B cell (primary cell): ENCODE measurements at regions not wholly inside any gene's neighbourhood (a gene's known extent, or its start where the extent isn't known, plus 50 kb on each side); places are given as distances from the start of the nearest gene placed in this dataset.

ENCODE experiments used
- ATAC-seq: fragments of 200-7000 bp; cut with Tn5 transposase; one replicate; pipeline ENCODE4 v1.10.0; 2021; ENCODE audit warnings: low read depth, mild to moderate bottlenecking, moderate number of reproducible peaks, moderate library complexity
- CTCF ChIA-PET: fragments of 350-600 bp; sonication (Branson Sonifier 250); formaldehyde crosslinking; loops from one replicate; lab custom pipeline; 2021; ENCODE audit warnings: antibody characterized with exemption, inconsistent platforms; lab: Charles Lee
- POLR2A ChIA-PET: fragments of 350-600 bp; sonication (Branson Sonifier 250); formaldehyde crosslinking; loops from one replicate; lab custom pipeline; 2021; ENCODE audit warnings: antibody characterized with exemption; lab: Charles Lee
- DNase-seq: peaks from one replicate; pipeline ENCODE4 v3.0.0; 2013
- H2AFZ ChIP-seq: 2 replicates; pipeline ENCODE4 v1.6.1; 2012; ENCODE audit warnings: mild to moderate bottlenecking, low read depth, low read length; ENCODE audit not compliant: insufficient read depth, poor library complexity, severe bottlenecking
- H3K27ac ChIP-seq, 2 donors: 1 replicate in 1 of 2; 2 replicates in 1 of 2; pipeline ENCODE4 v1.5.1; 2012 to 2013; ENCODE audit warnings: low read length in 2 of 2, mild to moderate bottlenecking in 2 of 2, moderate library complexity in 1 of 2
- H3K27me3 ChIP-seq, 4 experiments: fragments of 200-600 bp in 1 of 4; sonication (generic) in 1 of 4; replicated peaks in 1 of 4; 1 replicate in 2 of 4; 2 replicates in 2 of 4; pipeline versions ENCODE4 v1.6.1 to v1.7.0; 2013 to 2016; ENCODE audit warnings: low read length in 3 of 4, mild to moderate bottlenecking in 2 of 4, mixed read lengths in 1 of 4, moderate library complexity in 1 of 4; ENCODE audit not compliant: insufficient read depth in 4 of 4, control insufficient read depth in 3 of 4; ENCODE audit errors: control extremely low read depth in 1 of 4
- H3K36me3 ChIP-seq, 2 experiments: replicated peaks in 1 of 2; 1 replicate in 1 of 2; 2 replicates in 1 of 2; pipeline versions ENCODE4 v1.6.1 to v1.7.1; 2013; ENCODE audit warnings: low read length in 1 of 2; ENCODE audit not compliant: insufficient read depth in 2 of 2, control insufficient read depth in 1 of 2; ENCODE audit errors: control extremely low read depth in 1 of 2, extremely low read depth in 1 of 2
- H3K4me1 ChIP-seq, 2 donors: fragments of 200-600 bp in 1 of 2; sonication (generic) in 1 of 2; 1 replicate in 1 of 2; 2 replicates in 1 of 2; pipeline versions ENCODE4 v1.5.1 to v1.6.1; 2013 to 2017; ENCODE audit warnings: low read length in 2 of 2; ENCODE audit not compliant: control insufficient read depth in 2 of 2, insufficient read depth in 2 of 2
- H3K4me2 ChIP-seq: replicated peaks from 2 replicates; pipeline ENCODE3; 2012; ENCODE audit warnings: mild to moderate bottlenecking, low read depth, low read length; ENCODE audit not compliant: poor library complexity, severe bottlenecking
- H3K4me3 ChIP-seq, 5 experiments: fragments of 200-600 bp in 1 of 5; sonication (generic) in 1 of 5; 1 replicate in 3 of 5; 2 replicates in 2 of 5; pipeline versions ENCODE4 v1.5.1 to v1.7.0; 2011 to 2016; ENCODE audit warnings: low read length in 4 of 5, mild to moderate bottlenecking in 4 of 5, low read depth in 2 of 5, control low read depth in 1 of 5, moderate library complexity in 1 of 5; ENCODE audit not compliant: insufficient read depth in 1 of 5; ENCODE audit errors: control extremely low read depth in 1 of 5, extremely low read depth in 1 of 5
- H3K79me2 ChIP-seq: fragments of 200-600 bp; sonication (generic); one replicate; pipeline ENCODE4 v1.6.0; 2016; ENCODE audit warnings: low read length; ENCODE audit not compliant: control insufficient read depth, insufficient read depth
- H3K9ac ChIP-seq: fragments of 200-600 bp; sonication (generic); 2 replicates; pipeline ENCODE4 v1.6.1; 2017; ENCODE audit warnings: mild to moderate bottlenecking, low read length, moderate library complexity
- H3K9me3 ChIP-seq, 3 donors: one replicate each; pipeline versions ENCODE4 v1.6.1 to v1.7.1; 2013; ENCODE audit warnings: low read length in 2 of 3; ENCODE audit not compliant: control insufficient read depth in 2 of 3, insufficient read depth in 1 of 3; ENCODE audit errors: control extremely low read depth in 1 of 3
- H4K20me1 ChIP-seq: 2 replicates; pipeline ENCODE4 v1.6.0; 2012; ENCODE audit warnings: mild to moderate bottlenecking, low read length; ENCODE audit not compliant: insufficient read depth, control insufficient read depth, poor library complexity, severe bottlenecking
- H3K27ac Mint-ChIP-seq: one replicate; pipeline ENCODE4 v1.8.0; 2021; ENCODE audit warnings: mixed read lengths
- H3K27me3 Mint-ChIP-seq: one replicate; pipeline ENCODE4 v1.8.0; 2021; ENCODE audit warnings: mixed read lengths
- H3K4me1 Mint-ChIP-seq: one replicate; pipeline ENCODE4 v1.8.0; 2021; ENCODE audit warnings: mixed read lengths
- H3K4me3 Mint-ChIP-seq: one replicate; pipeline ENCODE4 v1.8.0; 2021; ENCODE audit warnings: mixed read lengths
- H3K9me3 Mint-ChIP-seq: one replicate; pipeline ENCODE4 v1.8.0; 2022; ENCODE audit warnings: mixed read lengths; ENCODE audit not compliant: insufficient read depth
- CTCF ChIP-seq: fragments of 200-600 bp; IDR thresholded peaks from one replicate; pipeline ENCODE4 v1.8.0; 2022; ENCODE audit warnings: antibody characterized with exemption, mild to moderate bottlenecking
- EZH2 ChIP-seq: IDR thresholded peaks from 2 replicates; pipeline ENCODE4 v1.6.1; 2012; ENCODE audit warnings: borderline replicate concordance, low read depth, mild to moderate bottlenecking, moderate library complexity, low read length; ENCODE audit not compliant: insufficient read depth, poor library complexity, severe bottlenecking
- WGBS: methylation state at CpG from one replicate; pipeline ENCODE4 v1.1.5; 2013; ENCODE audit warnings: missing lambda C conversion rate; ENCODE audit not compliant: insufficient coverage; 5-methylcytosine and 5-hydroxymethylcytosine counted together
- intact Hi-C: fragments of 100-400 bp; cut with micrococcal nuclease; formaldehyde crosslinking; loops from one replicate; pipeline ENCODE4 v1.10.0; 2022

DNA sequence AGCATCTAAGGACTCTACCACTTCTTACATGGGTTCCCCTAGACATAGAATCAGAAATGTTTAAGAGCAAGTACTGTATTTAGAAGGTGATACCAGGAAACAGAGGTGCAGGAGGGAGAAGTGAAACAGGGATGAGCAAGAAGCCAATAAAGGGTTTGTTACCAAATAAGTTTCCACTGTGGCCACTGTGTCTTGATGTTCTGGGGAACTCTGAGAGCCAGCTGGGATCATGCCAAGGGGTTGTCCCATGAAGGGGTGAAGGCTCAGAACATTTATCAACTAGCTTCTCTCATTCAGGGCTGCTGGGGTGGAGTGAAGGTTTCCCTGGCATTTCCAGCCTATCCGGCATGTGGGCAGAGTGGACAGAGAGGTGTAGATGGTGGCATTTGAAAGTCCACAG lies 147.1 kb upstream of the SH3BP4 start:
- peaks cover 21% of the 10 kb centered on the region for H3K27me3 Mint-ChIP-seq
- ChIA-PET POLR2A (no interaction called here), CTCF (no interaction called here)
- intact Hi-C loops: no loop called here
- no peaks in the 10 kb centered on the region for H3K4me1 ChIP-seq
- DNase-seq (no peak), ATAC-seq (no peak)
- H3K27me3 ChIP-seq: peaks cover 0 to 8% (median 0%) of the 10 kb centered on the region in 4 experiments
- H3K79me2 ChIP-seq: no peaks in the 10 kb centered on the region
- peaks cover 0 to 9% (median 0%) of the 10 kb centered on the region in 3 donors for H3K9me3 ChIP-seq
- H3K27ac ChIP-seq: no peak overlapping the region
- H3K36me3 ChIP-seq: no peaks in the 10 kb centered on the region
- TF ChIP-seq CTCF (no peak), EZH2 (no peak)
- H3K27ac Mint-ChIP-seq: no peak overlapping the region
- H3K9ac ChIP-seq: no peak overlapping the region
- no peaks in the 10 kb centered on the region for H4K20me1 ChIP-seq
- WGBS: 50% methylated on average over 1 of the region's 1 CpG
- no peak overlapping the region for H2AFZ ChIP-seq
- H3K9me3 Mint-ChIP-seq: no peaks in the 10 kb centered on the region
- no peak overlapping the region for H3K4me3 ChIP-seq
- no peaks in the 10 kb centered on the region for H3K4me1 Mint-ChIP-seq
- no peak overlapping the region for H3K4me2 ChIP-seq
- H3K4me3 Mint-ChIP-seq: no peak overlapping the region

DNA sequence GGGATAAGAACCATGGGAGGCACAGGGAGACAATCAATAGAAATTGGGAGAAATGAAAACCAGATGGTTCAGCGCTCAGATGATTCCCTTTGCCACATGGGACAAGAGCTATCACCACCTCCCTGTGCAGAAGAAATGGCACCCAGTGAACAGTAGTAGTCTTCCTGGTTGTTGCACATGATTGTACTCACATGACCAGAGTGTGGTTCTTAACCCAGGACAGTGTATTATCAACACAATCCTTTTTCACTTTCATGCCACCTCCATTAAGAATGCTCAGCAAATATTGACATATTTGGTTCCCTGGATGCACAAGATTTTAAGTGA lies 149.0 kb upstream of the SH3BP4 start:
- Histone ChIP-seq H3K4me3 (no peak overlapping the region), H3K27ac (no peak overlapping the region), H3K4me2 (no peak overlapping the region), H3K9me3 (peaks cover 0 to 9% (median 0%) of the 10 kb centered on the region in 3 donors), H2AFZ (no peak overlapping the region), H3K36me3 (no peaks in the 10 kb centered on the region), H3K4me1 (no peaks in the 10 kb centered on the region), H3K79me2 (no peaks in the 10 kb centered on the region), H3K27me3 (peaks cover 0 to 8% (median 0%) of the 10 kb centered on the region in 4 experiments), H3K9ac (no peak overlapping the region), H4K20me1 (no peaks in the 10 kb centered on the region)
- Mint-ChIP-seq H3K4me3 (no peak overlapping the region), H3K4me1 (no peaks in the 10 kb centered on the region), H3K9me3 (no peaks in the 10 kb centered on the region), H3K27ac (no peak overlapping the region), H3K27me3 (peaks cover 16% of the 10 kb centered on the region)
- intact Hi-C loops: no loop called here
- CTCF ChIA-PET: no interaction called here
- ATAC-seq: no peak
- POLR2A ChIA-PET: no interaction called here
- DNase-seq: no peak
- WGBS: 100% methylated on average over 1 of the region's 1 CpG
- TF ChIP-seq CTCF: no peak
- TF ChIP-seq EZH2: no peak
